SK-N-SH (cell line): ENCODE measurements at regions not wholly inside any gene's neighbourhood (a gene's known extent, or its start where the extent isn't known, plus 50 kb on each side); places are given as distances from the start of the nearest gene placed in this dataset.

ENCODE experiments used
- CTCF ChIP-seq: fragments of 200-600 bp; sonication (generic); IDR thresholded peaks from 2 replicates; pipeline ENCODE4 v1.6.1; 2017; ENCODE audit warnings: antibody characterized with exemption, mild to moderate bottlenecking, moderate library complexity
- EP300 ChIP-seq, 2 experiments: IDR thresholded peaks; 2 replicates each; pipeline versions ENCODE4 v1.4.0 to v1.6.1; 2012; ENCODE audit warnings: borderline replicate concordance in 1 of 2, low read depth in 1 of 2, low read length in 1 of 2
- FOSL2 ChIP-seq: IDR thresholded peaks from 2 replicates; pipeline ENCODE4 v1.4.0; 2012; ENCODE audit warnings: low read depth, mild to moderate bottlenecking, moderate library complexity, borderline replicate concordance
- MAX ChIP-seq: IDR thresholded peaks from 2 replicates; pipeline ENCODE4 v1.4.0; 2012; ENCODE audit warnings: low read depth
- MEF2A ChIP-seq: IDR thresholded peaks from 2 replicates; pipeline ENCODE4 v1.4.0; 2012; ENCODE audit warnings: low read depth, borderline replicate concordance
- NFIC ChIP-seq: IDR thresholded peaks from 2 replicates; pipeline ENCODE4 v1.4.0; 2012; ENCODE audit warnings: borderline replicate concordance
- REST ChIP-seq: IDR thresholded peaks from 2 replicates; pipeline ENCODE4 v1.6.1; 2012; ENCODE audit warnings: mild to moderate bottlenecking, low read depth, low read length, moderate library complexity
- TAF1 ChIP-seq: IDR thresholded peaks from 2 replicates; pipeline ENCODE4 v1.6.1; 2012; ENCODE audit warnings: low read depth, mild to moderate bottlenecking, low read length, moderate library complexity, borderline replicate concordance

GRCh38 chr2:211237586-211238275, 681.3 kb downstream of the CPS1 start:
- TF ChIP-seq FOSL2 = no peak
- no peak for TF ChIP-seq CTCF
- no peak for TF ChIP-seq REST
- TF ChIP-seq TAF1 = no peak
- TF ChIP-seq NFIC = no peak
- no peak for TF ChIP-seq MAX
- TF ChIP-seq MEF2A = no peak
- TF ChIP-seq EP300 (IDR thresholded peaks at IDR 0.05; ENCODE audit: borderline replicate concordance in 1 of 2, low read depth in 1 of 2, low read length in 1 of 2) = no peak
